IMR-90 (cell line): ENCODE measurements at regions not wholly inside any gene's neighbourhood (a gene's known extent, or its start where the extent isn't known, plus 50 kb on each side); places are given as distances from the start of the nearest gene placed in this dataset.

ENCODE experiments used
- ATAC-seq: fragments of 200-7000 bp; cut with Tn5 transposase; 2 replicates; pipeline ENCODE4 v1.9.1; 2020; ENCODE audit warnings: low read depth, mild to moderate bottlenecking, moderate library complexity
- BruUV-seq: library from RNA; stranded (reverse); fragments of 400-500 nt; replicated peaks from 2 replicates; lab custom pipeline; 2021; lab: Mats Ljungman, UMichigan
- CTCF ChIA-PET: fragments of 300-600 bp; formaldehyde crosslinking; extraction: SDS; loops from one replicate; lab custom pipeline; 2021; ENCODE audit warnings: antibody characterized with exemption; lab: Yijun Ruan, JAX
- POLR2A ChIA-PET: fragments of 300-600 bp; sonication (Branson Sonifier 250); formaldehyde crosslinking; loops from one replicate; lab custom pipeline; 2022; ENCODE audit warnings: antibody characterized with exemption; ENCODE audit not compliant: unreplicated experiment; lab: Charles Lee
- DNase-seq: peaks from one replicate; pipeline ENCODE4 v3.0.0; 2013
- H2AFZ ChIP-seq: replicated peaks from 2 replicates; pipeline ENCODE3; 2013; ENCODE audit warnings: low read length, mild to moderate bottlenecking; ENCODE audit not compliant: poor library complexity
- H2AK5ac ChIP-seq: 2 replicates; pipeline ENCODE4 v1.6.1; 2013; ENCODE audit warnings: low read depth, low read length, inconsistent platforms
- H2AK9ac ChIP-seq: replicated peaks from 2 replicates; pipeline ENCODE3; 2013; ENCODE audit warnings: mild to moderate bottlenecking, low read depth, low read length, moderate library complexity; ENCODE audit not compliant: poor library complexity
- H2BK120ac ChIP-seq: 2 replicates; pipeline ENCODE4 v1.6.1; 2013; ENCODE audit warnings: low read depth, low read length, inconsistent platforms
- H2BK15ac ChIP-seq: 3 replicates; pipeline ENCODE4 v1.6.1; 2013; ENCODE audit warnings: low read depth, low read length, inconsistent platforms
- H2BK20ac ChIP-seq: 2 replicates; pipeline ENCODE4 v1.6.1; 2013; ENCODE audit warnings: low read depth, mild to moderate bottlenecking, inconsistent platforms, low read length, moderate library complexity
- H2BK5ac ChIP-seq: 2 replicates; pipeline ENCODE4 v1.6.1; 2013; ENCODE audit warnings: mild to moderate bottlenecking, low read depth, low read length, inconsistent platforms; ENCODE audit not compliant: poor library complexity, severe bottlenecking
- H3K14ac ChIP-seq: replicated peaks from 2 replicates; pipeline ENCODE4 v1.6.1; 2013; ENCODE audit warnings: low read depth, low read length, inconsistent platforms
- H3K18ac ChIP-seq: 2 replicates; pipeline ENCODE4 v1.6.1; 2013; ENCODE audit warnings: low read depth, low read length, control low read depth
- H3K23ac ChIP-seq: 2 replicates; pipeline ENCODE4 v1.6.1; 2013; ENCODE audit warnings: low read depth, low read length, inconsistent platforms
- H3K27ac ChIP-seq: 2 replicates; pipeline ENCODE4 v1.5.1; 2013; ENCODE audit warnings: mild to moderate bottlenecking, control low read depth, low read length; ENCODE audit not compliant: insufficient read depth
- H3K27me3 ChIP-seq: 2 replicates; pipeline ENCODE4 v1.6.1; 2013; ENCODE audit warnings: low read length; ENCODE audit not compliant: control insufficient read depth, insufficient read depth
- H3K36me3 ChIP-seq: 2 replicates; pipeline ENCODE4 v1.6.1; 2013; ENCODE audit warnings: low read length, mixed read lengths; ENCODE audit not compliant: control insufficient read depth, insufficient read depth
- H3K4ac ChIP-seq: 2 replicates; pipeline ENCODE4 v1.6.1; 2013; ENCODE audit warnings: low read depth, low read length, inconsistent platforms
- H3K4me1 ChIP-seq: 2 replicates; pipeline ENCODE4 v1.6.1; 2013; ENCODE audit warnings: low read length, mixed read lengths; ENCODE audit not compliant: control insufficient read depth, insufficient read depth
- H3K4me2 ChIP-seq: 2 replicates; pipeline ENCODE4 v1.6.1; 2013; ENCODE audit warnings: low read depth, mild to moderate bottlenecking, control low read depth, low read length, moderate library complexity
- H3K4me3 ChIP-seq: 2 replicates; pipeline ENCODE4 v1.5.1; 2013; ENCODE audit warnings: low read depth, mild to moderate bottlenecking, control low read depth, low read length, moderate library complexity; ENCODE audit not compliant: insufficient read depth
- H3K56ac ChIP-seq: 2 replicates; pipeline ENCODE4 v1.6.1; 2013; ENCODE audit warnings: low read length, inconsistent platforms; ENCODE audit not compliant: insufficient read depth; ENCODE audit errors: extremely low read depth
- H3K79me1 ChIP-seq, 2 experiments: 2 replicates each; pipeline ENCODE4 v1.6.1; 2013; ENCODE audit warnings: low read length in 2 of 2, inconsistent platforms in 1 of 2, low read depth in 1 of 2
- H3K9ac ChIP-seq: 2 replicates; pipeline ENCODE4 v1.6.1; 2013; ENCODE audit warnings: low read depth, low read length, control low read depth
- H3K9me1 ChIP-seq: 2 replicates; pipeline ENCODE4 v1.6.1; 2013; ENCODE audit warnings: low read length, inconsistent platforms; ENCODE audit not compliant: insufficient read depth
- H3K9me3 ChIP-seq: 2 replicates; pipeline ENCODE4 v1.6.1; 2013; ENCODE audit warnings: low read length; ENCODE audit not compliant: control insufficient read depth, insufficient read depth
- H4K20me1 ChIP-seq: 2 replicates; pipeline ENCODE4 v1.6.1; 2013; ENCODE audit warnings: low read length, inconsistent platforms; ENCODE audit not compliant: insufficient read depth
- H4K5ac ChIP-seq: 2 replicates; pipeline ENCODE4 v1.6.1; 2013; ENCODE audit warnings: mild to moderate bottlenecking, low read depth, low read length, control low read depth
- H4K8ac ChIP-seq, 2 experiments: 2 replicates each; pipeline ENCODE4 v1.6.1; 2013; ENCODE audit warnings: low read depth in 2 of 2, low read length in 2 of 2, control low read depth in 1 of 2, inconsistent platforms in 1 of 2
- H4K91ac ChIP-seq: 2 replicates; pipeline ENCODE4 v1.6.1; 2013; ENCODE audit warnings: low read depth, low read length, inconsistent platforms; ENCODE audit not compliant: insufficient read depth
- BHLHE40 ChIP-seq: fragments of 150-350 bp; IDR thresholded peaks from 2 replicates; pipeline ENCODE4 v1.6.1; 2016; ENCODE audit warnings: mild to moderate bottlenecking, low read depth, low read length
- CEBPB ChIP-seq: IDR thresholded peaks from 2 replicates; pipeline ENCODE4 v1.6.1; 2012; ENCODE audit warnings: low read depth, low read length, improper control_type of control experiment
- FOS ChIP-seq: fragments of 150-350 bp; IDR thresholded peaks from 2 replicates; pipeline ENCODE4 v1.6.1; 2016; ENCODE audit warnings: low read depth, low read length
- MAFK ChIP-seq: IDR thresholded peaks from 2 replicates; pipeline ENCODE4 v1.6.1; 2012; ENCODE audit warnings: low read depth, low read length, improper control_type of control experiment
- MXI1 ChIP-seq: IDR thresholded peaks from 2 replicates; pipeline ENCODE4 v1.6.1; 2012; ENCODE audit warnings: low read depth, mild to moderate bottlenecking, low read length, moderate library complexity, borderline replicate concordance
- dilution Hi-C: fragments of 300-500 bp; cut with HindIII; formaldehyde crosslinking; loops from one replicate; pipeline ENCODE4 v1.14.3; 2018; ENCODE audit warnings: low sequenced_read_pairs; ENCODE audit not compliant: unreplicated experiment
- in situ Hi-C: fragments of 300-500 bp; cut with MboI; formaldehyde crosslinking; loops from 3 replicates; pipeline ENCODE4 v1.14.3; 2019; ENCODE audit warnings: low sequenced_read_pairs, inconsistent platforms, mixed read lengths
- intact Hi-C: fragments of 100-400 bp; cut with micrococcal nuclease; formaldehyde crosslinking; loops from 2 replicates; pipeline ENCODE4 v1.10.0; 2022
- TF ChIP-seq, protein P1 (sequence below): fragments of 150-350 bp; IDR thresholded peaks from 2 replicates; pipeline ENCODE4 v1.6.1; 2017; ENCODE audit warnings: mild to moderate bottlenecking, antibody characterized with exemption, low read length, low read depth
- TF ChIP-seq, protein P2 (sequence below): conservative IDR thresholded peaks from 2 replicates; pipeline ENCODE4 v1.5.1; 2012; ENCODE audit warnings: mild to moderate bottlenecking, low read depth, low read length, improper control_type of control experiment
- TF ChIP-seq, protein P3 (sequence below): fragments of 150-350 bp; IDR thresholded peaks from 2 replicates; pipeline ENCODE4 v1.6.1; 2016; ENCODE audit warnings: low read depth, mild to moderate bottlenecking, low read length, moderate library complexity, borderline replicate concordance

DNA sequence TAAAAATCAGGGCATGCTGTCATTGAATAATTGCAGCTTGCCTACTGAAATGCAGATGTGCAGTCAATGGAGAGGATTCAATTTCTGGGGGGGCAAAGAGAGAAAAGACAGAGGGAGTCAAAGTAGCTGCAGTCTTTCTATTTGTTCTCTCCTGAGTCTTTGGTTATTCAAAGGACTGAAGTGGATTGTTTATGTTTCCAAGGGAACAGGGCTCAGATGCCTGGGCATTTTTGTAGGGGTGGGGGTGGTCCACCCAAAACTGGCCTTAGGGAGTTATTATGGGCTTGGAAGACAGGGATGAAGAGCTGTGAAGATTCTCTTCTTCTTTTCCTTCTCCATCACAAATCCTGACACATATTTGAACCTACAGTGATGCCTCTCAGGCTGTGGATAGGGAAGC lies 408.8 kb upstream of the DAB1 start:
- BruUV-seq, result no TSS peak
- H2AK9ac ChIP-seq, result no peak overlapping the region
- no peak overlapping the region for H3K4ac ChIP-seq
- H2AFZ ChIP-seq, result no peak overlapping the region
- no peak overlapping the region for H3K9ac ChIP-seq
- H3K9me3 ChIP-seq, result no peaks in the 10 kb centered on the region
- H3K36me3 ChIP-seq, result no peaks in the 10 kb centered on the region
- no peak overlapping the region for H2AK5ac ChIP-seq
- no peak overlapping the region for H4K91ac ChIP-seq
- no peak overlapping the region for H4K8ac ChIP-seq
- dilution Hi-C loops, result no loop called here
- intact Hi-C loops, result no loop called here
- POLR2A ChIA-PET, result no interaction called here
- CTCF ChIA-PET, result no interaction called here
- H3K27ac ChIP-seq, result no peak overlapping the region
- no peak overlapping the region for H3K4me2 ChIP-seq
- DNase-seq (no peak), ATAC-seq (no peak)
- H3K27me3 ChIP-seq, result no peaks in the 10 kb centered on the region
- H2BK120ac ChIP-seq, result no peak overlapping the region
- no peaks in the 10 kb centered on the region for H3K4me1 ChIP-seq
- no peak overlapping the region for H2BK15ac ChIP-seq
- no peak overlapping the region for H3K14ac ChIP-seq
- H2BK20ac ChIP-seq, result no peak overlapping the region
- H2BK5ac ChIP-seq, result no peak overlapping the region
- no peak overlapping the region for H3K56ac ChIP-seq
- no peaks in the 10 kb centered on the region for H3K79me1 ChIP-seq
- in situ Hi-C loops, result no loop called here
- no peak overlapping the region for H3K18ac ChIP-seq
- TF ChIP-seq, protein P1, sequence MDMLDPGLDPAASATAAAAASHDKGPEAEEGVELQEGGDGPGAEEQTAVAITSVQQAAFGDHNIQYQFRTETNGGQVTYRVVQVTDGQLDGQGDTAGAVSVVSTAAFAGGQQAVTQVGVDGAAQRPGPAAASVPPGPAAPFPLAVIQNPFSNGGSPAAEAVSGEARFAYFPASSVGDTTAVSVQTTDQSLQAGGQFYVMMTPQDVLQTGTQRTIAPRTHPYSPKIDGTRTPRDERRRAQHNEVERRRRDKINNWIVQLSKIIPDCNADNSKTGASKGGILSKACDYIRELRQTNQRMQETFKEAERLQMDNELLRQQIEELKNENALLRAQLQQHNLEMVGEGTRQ, result no peak
- no peak for TF ChIP-seq CEBPB
- no peak for TF ChIP-seq MAFK
- TF ChIP-seq MXI1, result no peak
- TF ChIP-seq FOS, result no peak
- TF ChIP-seq, protein P2, sequence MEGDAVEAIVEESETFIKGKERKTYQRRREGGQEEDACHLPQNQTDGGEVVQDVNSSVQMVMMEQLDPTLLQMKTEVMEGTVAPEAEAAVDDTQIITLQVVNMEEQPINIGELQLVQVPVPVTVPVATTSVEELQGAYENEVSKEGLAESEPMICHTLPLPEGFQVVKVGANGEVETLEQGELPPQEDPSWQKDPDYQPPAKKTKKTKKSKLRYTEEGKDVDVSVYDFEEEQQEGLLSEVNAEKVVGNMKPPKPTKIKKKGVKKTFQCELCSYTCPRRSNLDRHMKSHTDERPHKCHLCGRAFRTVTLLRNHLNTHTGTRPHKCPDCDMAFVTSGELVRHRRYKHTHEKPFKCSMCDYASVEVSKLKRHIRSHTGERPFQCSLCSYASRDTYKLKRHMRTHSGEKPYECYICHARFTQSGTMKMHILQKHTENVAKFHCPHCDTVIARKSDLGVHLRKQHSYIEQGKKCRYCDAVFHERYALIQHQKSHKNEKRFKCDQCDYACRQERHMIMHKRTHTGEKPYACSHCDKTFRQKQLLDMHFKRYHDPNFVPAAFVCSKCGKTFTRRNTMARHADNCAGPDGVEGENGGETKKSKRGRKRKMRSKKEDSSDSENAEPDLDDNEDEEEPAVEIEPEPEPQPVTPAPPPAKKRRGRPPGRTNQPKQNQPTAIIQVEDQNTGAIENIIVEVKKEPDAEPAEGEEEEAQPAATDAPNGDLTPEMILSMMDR, result no peak
- TF ChIP-seq, protein P3, sequence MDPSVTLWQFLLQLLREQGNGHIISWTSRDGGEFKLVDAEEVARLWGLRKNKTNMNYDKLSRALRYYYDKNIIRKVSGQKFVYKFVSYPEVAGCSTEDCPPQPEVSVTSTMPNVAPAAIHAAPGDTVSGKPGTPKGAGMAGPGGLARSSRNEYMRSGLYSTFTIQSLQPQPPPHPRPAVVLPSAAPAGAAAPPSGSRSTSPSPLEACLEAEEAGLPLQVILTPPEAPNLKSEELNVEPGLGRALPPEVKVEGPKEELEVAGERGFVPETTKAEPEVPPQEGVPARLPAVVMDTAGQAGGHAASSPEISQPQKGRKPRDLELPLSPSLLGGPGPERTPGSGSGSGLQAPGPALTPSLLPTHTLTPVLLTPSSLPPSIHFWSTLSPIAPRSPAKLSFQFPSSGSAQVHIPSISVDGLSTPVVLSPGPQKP, result no peak
- TF ChIP-seq BHLHE40, result no peak
- H4K5ac ChIP-seq, result no peak overlapping the region
- no peaks in the 10 kb centered on the region for H3K9me1 ChIP-seq
- no peak overlapping the region for H3K4me3 ChIP-seq
- H3K23ac ChIP-seq, result no peak overlapping the region
- no peaks in the 10 kb centered on the region for H4K20me1 ChIP-seq
